ENCODE measurements at regions not wholly inside any gene's neighbourhood (a gene's known extent, or its start where the extent isn't known, plus 50 kb on each side); places are given as distances from the start of the nearest gene placed in this dataset.

DNA sequence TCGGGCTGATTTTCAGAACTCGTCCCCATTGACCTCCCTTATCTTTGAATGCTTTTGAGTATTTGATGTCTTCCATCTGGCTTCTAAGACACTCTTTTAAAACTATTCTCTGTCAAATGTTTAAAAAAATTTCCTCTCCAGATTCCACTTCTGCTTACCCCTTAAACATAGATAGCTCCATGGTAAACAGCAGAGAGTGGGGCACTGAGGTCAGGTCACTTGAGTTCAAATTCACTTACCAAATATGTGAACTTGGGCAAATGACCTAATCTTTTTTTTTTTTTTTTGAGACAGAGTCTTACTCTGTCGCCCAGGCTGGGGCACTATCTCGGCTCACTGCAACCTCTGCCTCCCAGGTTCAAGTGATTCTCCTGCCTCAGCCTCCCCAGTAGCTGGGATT, 126.8 kb upstream of the CPSF6 start:
- Histone ChIP-seq H3K27me3 (no peaks in the 10 kb centered on the region), H3K36me3 (no peaks in the 10 kb centered on the region), H3K4me3 (no peak overlapping the region), H3K27ac (no peak overlapping the region), H3K4me1 (peaks cover 0 to 15% (median 0%) of the 10 kb centered on the region in 9 donors), H3K9me3 (no peaks in the 10 kb centered on the region)
- 44 to 46% methylated on average over 4 of the region's 4 CpGs for WGBS, 2 donors
- intact Hi-C loops (cut with DNase I) = no loop called here
- TF ChIP-seq, protein P1, sequence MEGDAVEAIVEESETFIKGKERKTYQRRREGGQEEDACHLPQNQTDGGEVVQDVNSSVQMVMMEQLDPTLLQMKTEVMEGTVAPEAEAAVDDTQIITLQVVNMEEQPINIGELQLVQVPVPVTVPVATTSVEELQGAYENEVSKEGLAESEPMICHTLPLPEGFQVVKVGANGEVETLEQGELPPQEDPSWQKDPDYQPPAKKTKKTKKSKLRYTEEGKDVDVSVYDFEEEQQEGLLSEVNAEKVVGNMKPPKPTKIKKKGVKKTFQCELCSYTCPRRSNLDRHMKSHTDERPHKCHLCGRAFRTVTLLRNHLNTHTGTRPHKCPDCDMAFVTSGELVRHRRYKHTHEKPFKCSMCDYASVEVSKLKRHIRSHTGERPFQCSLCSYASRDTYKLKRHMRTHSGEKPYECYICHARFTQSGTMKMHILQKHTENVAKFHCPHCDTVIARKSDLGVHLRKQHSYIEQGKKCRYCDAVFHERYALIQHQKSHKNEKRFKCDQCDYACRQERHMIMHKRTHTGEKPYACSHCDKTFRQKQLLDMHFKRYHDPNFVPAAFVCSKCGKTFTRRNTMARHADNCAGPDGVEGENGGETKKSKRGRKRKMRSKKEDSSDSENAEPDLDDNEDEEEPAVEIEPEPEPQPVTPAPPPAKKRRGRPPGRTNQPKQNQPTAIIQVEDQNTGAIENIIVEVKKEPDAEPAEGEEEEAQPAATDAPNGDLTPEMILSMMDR (IDR thresholded peaks at IDR 0.05) = no peak
- ATAC-seq = peak in 1 of 8 donors; percentile 7
- no peak for DNase-seq

DNA sequence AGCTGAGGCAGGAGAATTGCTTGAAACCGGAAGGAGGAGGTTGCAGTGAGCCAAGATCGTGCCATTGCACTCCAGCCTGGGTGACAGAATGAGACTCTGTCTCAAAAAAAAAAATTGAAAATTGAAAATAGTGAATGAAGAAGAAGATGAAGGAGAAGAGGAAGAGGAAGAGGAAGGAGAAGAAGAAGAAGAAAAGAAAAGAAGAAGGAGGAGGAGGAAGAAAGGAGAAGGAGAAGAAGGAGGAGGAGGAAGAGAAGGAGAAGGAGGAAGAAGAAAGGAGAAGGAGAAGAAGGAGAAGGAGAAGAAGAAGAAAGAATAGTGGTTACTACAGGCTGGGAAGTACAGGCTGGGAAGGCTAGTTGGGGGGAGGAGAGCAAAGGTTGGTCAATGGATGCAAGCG, 124.3 kb upstream of the CPSF6 start:
- TF ChIP-seq, protein P1 (IDR thresholded peaks at IDR 0.05) = no peak
- Histone ChIP-seq H3K36me3 (no peaks in the 10 kb centered on the region), H3K4me3 (no peak overlapping the region), H3K4me1 (peaks cover 0 to 8% (median 0%) of the 10 kb centered on the region in 9 donors), H3K27me3 (no peaks in the 10 kb centered on the region), H3K9me3 (no peaks in the 10 kb centered on the region), H3K27ac (no peak overlapping the region)
- ATAC-seq (no peak), DNase-seq (no peak)
- intact Hi-C loops (cut with DNase I) = no loop called here
- WGBS, 2 donors = 59 to 97% methylated on average over 2 to 3 of the region's 3 CpGs

DNA sequence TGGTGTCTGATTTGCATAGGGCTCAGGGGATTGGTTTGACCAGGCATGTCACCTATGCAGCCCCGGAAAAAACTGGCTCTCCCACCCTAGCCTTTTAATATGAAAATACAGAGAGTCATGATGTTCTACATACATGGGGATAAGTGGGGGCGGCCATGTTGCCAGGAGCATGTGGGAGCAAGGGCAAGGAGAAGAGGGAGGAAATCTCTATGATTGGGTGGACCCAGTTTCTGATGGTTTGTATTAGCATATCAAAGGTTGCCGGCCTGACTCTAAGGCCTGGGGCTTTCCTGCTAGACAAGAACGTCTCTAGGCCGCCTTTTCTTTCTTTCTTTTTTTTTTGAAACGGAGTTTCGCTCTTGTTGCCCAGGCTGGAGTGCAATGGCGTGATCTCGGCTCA, 123.4 kb upstream of the CPSF6 start:
- ATAC-seq = no peak
- H3K36me3 ChIP-seq = no peaks in the 10 kb centered on the region
- TF ChIP-seq, protein P1 (IDR thresholded peaks at IDR 0.05) = no peak
- peaks cover 0 to 8% (median 0%) of the 10 kb centered on the region in 9 donors for H3K4me1 ChIP-seq
- H3K27ac ChIP-seq = no peak overlapping the region
- intact Hi-C loops (cut with DNase I) = no loop called here
- no peaks in the 10 kb centered on the region for H3K27me3 ChIP-seq
- 89% methylated on average over 6 to 9 of the region's 9 CpGs for WGBS, 2 donors
- DNase-seq = no peak
- no peak overlapping the region for H3K4me3 ChIP-seq
- H3K9me3 ChIP-seq = no peaks in the 10 kb centered on the region

DNA sequence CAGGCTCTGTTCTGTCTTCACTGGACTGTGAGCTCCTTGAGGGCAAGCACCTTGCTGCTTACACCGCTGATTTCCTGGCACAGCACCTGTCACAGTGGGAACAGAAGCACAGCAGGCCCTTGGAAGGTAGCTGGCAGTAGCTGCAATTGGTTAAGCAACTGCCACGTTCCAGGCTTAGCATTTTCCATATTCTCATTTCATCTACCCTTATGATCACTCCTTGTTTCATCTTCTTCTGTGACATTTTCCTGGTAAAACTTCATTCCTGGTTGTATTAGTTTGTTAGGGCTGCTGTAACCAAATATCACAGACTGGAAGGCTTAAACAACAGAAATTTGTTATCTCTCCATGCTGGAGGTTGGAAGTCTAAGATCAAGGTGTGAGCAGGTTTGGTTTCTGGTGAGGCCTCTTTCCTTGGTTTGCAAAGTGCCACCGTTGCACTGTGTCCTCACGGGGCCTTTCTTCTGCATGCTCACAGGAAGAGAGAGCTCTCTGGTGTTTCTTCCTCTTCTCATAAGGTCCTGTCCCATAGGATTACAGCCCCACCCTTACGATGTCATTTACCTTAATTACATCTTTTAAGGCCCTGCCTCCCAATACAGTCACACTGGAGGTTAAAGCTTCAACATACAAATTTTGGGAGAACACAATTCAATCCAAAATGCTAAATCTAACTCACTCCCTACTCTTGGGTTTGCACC, 121.7 kb upstream of the CPSF6 start:
- H3K36me3 ChIP-seq = no peaks in the 10 kb centered on the region
- H3K4me1 ChIP-seq = peaks cover 0 to 3% (median 0%) of the 10 kb centered on the region in 9 donors
- intact Hi-C loops (cut with DNase I) = no loop called here
- ATAC-seq (no peak), DNase-seq (no peak)
- H3K27ac ChIP-seq = no peak overlapping the region
- H3K4me3 ChIP-seq = no peak overlapping the region
- no peaks in the 10 kb centered on the region for H3K27me3 ChIP-seq
- 78 to 80% methylated on average over 5 of the region's 5 CpGs for WGBS, 2 donors
- TF ChIP-seq, protein P1 (IDR thresholded peaks at IDR 0.05) = no peak
- no peaks in the 10 kb centered on the region for H3K9me3 ChIP-seq

Data from heart right ventricle (tissue), 16 donors.